ENCODE measurements at regions not wholly inside any gene's neighbourhood (a gene's known extent, or its start where the extent isn't known, plus 50 kb on each side); places are given as distances from the start of the nearest gene placed in this dataset.

GRCh38 chr5:67404256-67405100 is 207.9 kb upstream of the CD180 start:
- no peaks in the 10 kb centered on the region for H3K4me1 ChIP-seq (ENCODE audit: insufficient read depth, low read length)
- H3K4me3 ChIP-seq (ENCODE audit: low read depth in 1 of 2, low read length in 2 of 2) = no peak overlapping the region
- no peak overlapping the region for H3K9ac ChIP-seq (ENCODE audit: low read length)
- H3K27ac ChIP-seq (ENCODE audit: low read depth, low read length) = no peak overlapping the region
- H3K36me3 ChIP-seq (ENCODE audit: insufficient read depth, low read length) = no peaks in the 10 kb centered on the region
- H3K27me3 ChIP-seq (ENCODE audit: control insufficient read depth in 1 of 2, insufficient read depth in 2 of 2, low read length in 2 of 2) = no peaks in the 10 kb centered on the region
- no peaks in the 10 kb centered on the region for H3K9me3 ChIP-seq (ENCODE audit: low read length)

GRCh38 chr5:67402526-67402925 is 205.9 kb upstream of the CD180 start:
- Histone ChIP-seq H3K4me3 (ENCODE audit: low read depth in 1 of 2, low read length in 2 of 2) (no peak overlapping the region), H3K4me1 (ENCODE audit: insufficient read depth, low read length) (no peaks in the 10 kb centered on the region), H3K9me3 (ENCODE audit: low read length) (no peaks in the 10 kb centered on the region), H3K9ac (ENCODE audit: low read length) (no peak overlapping the region), H3K27ac (ENCODE audit: low read depth, low read length) (no peak overlapping the region), H3K36me3 (ENCODE audit: insufficient read depth, low read length) (no peaks in the 10 kb centered on the region), H3K27me3 (ENCODE audit: control insufficient read depth in 1 of 2, insufficient read depth in 2 of 2, low read length in 2 of 2) (no peaks in the 10 kb centered on the region)

GRCh38 chr5:67401172-67401571 is 204.6 kb upstream of the CD180 start:
- H3K27ac ChIP-seq (ENCODE audit: low read depth, low read length) = no peak overlapping the region
- H3K27me3 ChIP-seq (ENCODE audit: control insufficient read depth in 1 of 2, insufficient read depth in 2 of 2, low read length in 2 of 2) = no peaks in the 10 kb centered on the region
- no peaks in the 10 kb centered on the region for H3K36me3 ChIP-seq (ENCODE audit: insufficient read depth, low read length)
- H3K4me1 ChIP-seq (ENCODE audit: insufficient read depth, low read length) = no peaks in the 10 kb centered on the region
- no peak overlapping the region for H3K4me3 ChIP-seq (ENCODE audit: low read depth in 1 of 2, low read length in 2 of 2)
- no peak overlapping the region for H3K9ac ChIP-seq (ENCODE audit: low read length)
- no peaks in the 10 kb centered on the region for H3K9me3 ChIP-seq (ENCODE audit: low read length)

GRCh38 chr5:67400752-67401151 is 204.2 kb upstream of the CD180 start:
- no peaks in the 10 kb centered on the region for H3K4me1 ChIP-seq (ENCODE audit: insufficient read depth, low read length)
- no peaks in the 10 kb centered on the region for H3K36me3 ChIP-seq (ENCODE audit: insufficient read depth, low read length)
- no peaks in the 10 kb centered on the region for H3K27me3 ChIP-seq (ENCODE audit: control insufficient read depth in 1 of 2, insufficient read depth in 2 of 2, low read length in 2 of 2)
- H3K9ac ChIP-seq (ENCODE audit: low read length) = no peak overlapping the region
- H3K9me3 ChIP-seq (ENCODE audit: low read length) = no peaks in the 10 kb centered on the region
- no peak overlapping the region for H3K27ac ChIP-seq (ENCODE audit: low read depth, low read length)
- H3K4me3 ChIP-seq (ENCODE audit: low read depth in 1 of 2, low read length in 2 of 2) = no peak overlapping the region

GRCh38 chr5:67395790-67396418 is 199.3 kb upstream of the CD180 start:
- Histone ChIP-seq H3K4me1 (ENCODE audit: insufficient read depth, low read length) (peaks cover 6% of the 10 kb centered on the region), H3K27me3 (ENCODE audit: control insufficient read depth in 1 of 2, insufficient read depth in 2 of 2, low read length in 2 of 2) (no peaks in the 10 kb centered on the region), H3K27ac (ENCODE audit: low read depth, low read length) (no peak overlapping the region), H3K9me3 (ENCODE audit: low read length) (no peaks in the 10 kb centered on the region), H3K9ac (ENCODE audit: low read length) (no peak overlapping the region), H3K36me3 (ENCODE audit: insufficient read depth, low read length) (no peaks in the 10 kb centered on the region), H3K4me3 (ENCODE audit: low read depth in 1 of 2, low read length in 2 of 2) (no peak overlapping the region)

GRCh38 chr5:67393211-67393610 is 196.6 kb upstream of the CD180 start:
- H3K9ac ChIP-seq (ENCODE audit: low read length) = no peak overlapping the region

GRCh38 chr5:67390935-67391334 is 194.3 kb upstream of the CD180 start:
- no peak overlapping the region for H3K27ac ChIP-seq (ENCODE audit: low read depth, low read length)
- H3K27me3 ChIP-seq (ENCODE audit: control insufficient read depth in 1 of 2, insufficient read depth in 2 of 2, low read length in 2 of 2) = no peaks in the 10 kb centered on the region
- no peaks in the 10 kb centered on the region for H3K9me3 ChIP-seq (ENCODE audit: low read length)
- H3K4me1 ChIP-seq (ENCODE audit: insufficient read depth, low read length) = peaks cover 6% of the 10 kb centered on the region
- H3K4me3 ChIP-seq (ENCODE audit: low read depth in 1 of 2, low read length in 2 of 2) = no peak overlapping the region
- H3K36me3 ChIP-seq (ENCODE audit: insufficient read depth, low read length) = no peaks in the 10 kb centered on the region
- H3K9ac ChIP-seq (ENCODE audit: low read length) = no peak overlapping the region

More at GRCh38 chr5:67393211-67393610, 196.6 kb upstream of the CD180 start:
- Histone ChIP-seq H3K27me3 (ENCODE audit: control insufficient read depth in 1 of 2, insufficient read depth in 2 of 2, low read length in 2 of 2) (no peaks in the 10 kb centered on the region), H3K36me3 (ENCODE audit: insufficient read depth, low read length) (no peaks in the 10 kb centered on the region), H3K4me1 (ENCODE audit: insufficient read depth, low read length) (peaks cover 6% of the 10 kb centered on the region), H3K9me3 (ENCODE audit: low read length) (no peaks in the 10 kb centered on the region), H3K27ac (ENCODE audit: low read depth, low read length) (no peak overlapping the region), H3K4me3 (ENCODE audit: low read depth in 1 of 2, low read length in 2 of 2) (no peak overlapping the region)

- Histone ChIP-seq H3K9ac (ENCODE audit: low read length) (no peak overlapping the region), H3K27ac (ENCODE audit: low read depth, low read length) (no peak overlapping the region), H3K4me1 (ENCODE audit: insufficient read depth, low read length) (no peaks in the 10 kb centered on the region), H3K36me3 (ENCODE audit: insufficient read depth, low read length) (no peaks in the 10 kb centered on the region), H3K27me3 (ENCODE audit: control insufficient read depth in 1 of 2, insufficient read depth in 2 of 2, low read length in 2 of 2) (no peaks in the 10 kb centered on the region), H3K4me3 (ENCODE audit: low read depth in 1 of 2, low read length in 2 of 2) (no peak overlapping the region), H3K9me3 (ENCODE audit: low read length) (no peaks in the 10 kb centered on the region)
Measured at GRCh38 chr5:67383451-67383850, 186.9 kb upstream of the CD180 start.

- H3K36me3 ChIP-seq (ENCODE audit: insufficient read depth, low read length) = no peaks in the 10 kb centered on the region
- H3K4me3 ChIP-seq (ENCODE audit: low read depth in 1 of 2, low read length in 2 of 2) = no peak overlapping the region
- no peaks in the 10 kb centered on the region for H3K27me3 ChIP-seq (ENCODE audit: control insufficient read depth in 1 of 2, insufficient read depth in 2 of 2, low read length in 2 of 2)
- no peak overlapping the region for H3K27ac ChIP-seq (ENCODE audit: low read depth, low read length)
- H3K9ac ChIP-seq (ENCODE audit: low read length) = no peak overlapping the region
- H3K4me1 ChIP-seq (ENCODE audit: insufficient read depth, low read length) = no peaks in the 10 kb centered on the region
- H3K9me3 ChIP-seq (ENCODE audit: low read length) = no peaks in the 10 kb centered on the region
Measured at GRCh38 chr5:67381236-67381880, 184.8 kb upstream of the CD180 start.

- Histone ChIP-seq H3K27ac (ENCODE audit: low read depth, low read length) (no peak overlapping the region), H3K4me1 (ENCODE audit: insufficient read depth, low read length) (no peaks in the 10 kb centered on the region), H3K4me3 (ENCODE audit: low read depth in 1 of 2, low read length in 2 of 2) (no peak overlapping the region)
Measured at GRCh38 chr5:67380431-67380830, 183.8 kb upstream of the CD180 start.

GRCh38 chr5:67379753-67380152 is 183.2 kb upstream of the CD180 start:
- H3K36me3 ChIP-seq (ENCODE audit: insufficient read depth, low read length) = no peaks in the 10 kb centered on the region

More at GRCh38 chr5:67380431-67380830, 183.8 kb upstream of the CD180 start:
- Histone ChIP-seq H3K36me3 (ENCODE audit: insufficient read depth, low read length) (no peaks in the 10 kb centered on the region), H3K9me3 (ENCODE audit: low read length) (no peaks in the 10 kb centered on the region), H3K9ac (ENCODE audit: low read length) (no peak overlapping the region), H3K27me3 (ENCODE audit: control insufficient read depth in 1 of 2, insufficient read depth in 2 of 2, low read length in 2 of 2) (no peaks in the 10 kb centered on the region)

More at GRCh38 chr5:67379753-67380152, 183.2 kb upstream of the CD180 start:
- no peaks in the 10 kb centered on the region for H3K27me3 ChIP-seq (ENCODE audit: control insufficient read depth in 1 of 2, insufficient read depth in 2 of 2, low read length in 2 of 2)
- H3K9ac ChIP-seq (ENCODE audit: low read length) = no peak overlapping the region
- no peaks in the 10 kb centered on the region for H3K4me1 ChIP-seq (ENCODE audit: insufficient read depth, low read length)
- H3K9me3 ChIP-seq (ENCODE audit: low read length) = no peaks in the 10 kb centered on the region
- no peak overlapping the region for H3K4me3 ChIP-seq (ENCODE audit: low read depth in 1 of 2, low read length in 2 of 2)
- H3K27ac ChIP-seq (ENCODE audit: low read depth, low read length) = no peak overlapping the region

Measured in muscle layer of colon (tissue), 2 donors.